ENCODE measurements at regions not wholly inside any gene's neighbourhood (a gene's known extent, or its start where the extent isn't known, plus 50 kb on each side); places are given as distances from the start of the nearest gene placed in this dataset.

DNA sequence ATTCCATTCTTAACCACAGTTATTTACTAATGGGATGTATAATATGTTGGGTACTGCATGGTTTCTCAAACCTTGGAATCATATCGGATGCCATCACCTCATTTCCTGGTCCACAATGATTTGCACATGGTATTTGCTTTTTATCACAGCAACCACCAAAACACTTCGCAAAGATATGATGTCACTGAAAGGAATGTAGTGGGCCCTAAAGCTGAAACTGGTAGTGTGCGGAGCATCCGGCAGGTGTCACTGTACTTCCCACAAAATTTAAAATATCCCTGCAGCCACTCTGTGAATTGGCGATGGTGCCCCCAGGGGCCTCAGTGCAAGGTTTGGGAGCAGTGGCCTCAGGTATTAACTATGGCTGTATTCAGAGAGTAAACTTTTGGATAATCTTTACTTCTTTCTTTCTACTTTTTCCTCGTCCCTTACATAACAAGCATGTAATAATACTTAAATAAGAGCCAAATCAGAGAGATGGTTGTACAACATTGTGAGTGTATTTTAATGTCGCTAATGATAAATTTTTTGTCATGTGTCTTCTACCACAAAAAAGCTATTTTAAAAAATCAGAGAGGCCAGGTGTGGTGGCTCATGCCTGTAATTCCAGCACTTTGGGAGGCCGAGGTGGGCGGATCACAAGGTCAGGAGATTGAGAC, 66.2 kb downstream of the FAM241B start:
- H3K4me3 ChIP-seq (ENCODE audit: low read length in 2 of 2), result no peak overlapping the region
- no peaks in the 10 kb centered on the region for H3K4me1 ChIP-seq (ENCODE audit: control insufficient read depth in 2 of 2, insufficient read depth in 2 of 2, low read length in 2 of 2)
- DNase-seq (ENCODE audit: low read depth in 6 of 9, low spot score in 9 of 9), result peak in 3 of 9 donors; percentile 12 to 22 (median 14)
- WGBS, result 71% methylated on average over 9 of the region's 9 CpGs
- H3K9me3 ChIP-seq (ENCODE audit: control insufficient read depth in 2 of 2, insufficient read depth in 1 of 2, low read length in 1 of 2), result no peaks in the 10 kb centered on the region
- H3K27me3 ChIP-seq (ENCODE audit: control insufficient read depth in 2 of 2, insufficient read depth in 1 of 2, low read length in 1 of 2), result no peaks in the 10 kb centered on the region
- no peak overlapping the region for H3K27ac ChIP-seq (ENCODE audit: low read depth in 1 of 2, low read length in 1 of 2)
- H3K36me3 ChIP-seq (ENCODE audit: control insufficient read depth in 2 of 2, insufficient read depth in 2 of 2, low read length in 1 of 2), result no peaks in the 10 kb centered on the region

DNA sequence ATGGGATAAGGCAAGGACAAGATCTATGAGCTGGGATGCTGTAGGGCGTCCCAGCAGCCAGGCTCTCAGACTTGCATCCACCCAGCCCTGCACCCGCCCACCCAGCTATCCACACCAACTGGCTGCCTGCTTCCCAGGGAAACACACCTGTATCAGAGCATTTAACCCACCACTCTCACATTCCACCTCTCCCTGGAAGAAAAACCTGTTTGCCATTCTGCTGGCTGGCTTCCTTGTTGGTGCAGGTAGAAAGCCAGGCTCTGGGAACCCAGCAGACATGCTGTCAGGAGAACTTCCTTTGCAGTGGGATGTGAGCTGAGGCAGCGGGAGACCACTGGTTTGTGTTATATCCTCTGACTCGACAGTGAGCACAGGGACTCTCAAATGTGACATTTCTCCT, 67.0 kb downstream of the FAM241B start:
- Histone ChIP-seq H3K27ac (ENCODE audit: low read depth in 1 of 2, low read length in 1 of 2) (no peak overlapping the region), H3K4me1 (ENCODE audit: control insufficient read depth in 2 of 2, insufficient read depth in 2 of 2, low read length in 2 of 2) (no peaks in the 10 kb centered on the region), H3K27me3 (ENCODE audit: control insufficient read depth in 2 of 2, insufficient read depth in 1 of 2, low read length in 1 of 2) (no peaks in the 10 kb centered on the region), H3K9me3 (ENCODE audit: control insufficient read depth in 2 of 2, insufficient read depth in 1 of 2, low read length in 1 of 2) (no peaks in the 10 kb centered on the region), H3K36me3 (ENCODE audit: control insufficient read depth in 2 of 2, insufficient read depth in 2 of 2, low read length in 1 of 2) (no peaks in the 10 kb centered on the region), H3K4me3 (ENCODE audit: low read length in 2 of 2) (no peak overlapping the region)
- WGBS, result 64% methylated on average over 4 of the region's 4 CpGs
- no peak for DNase-seq (ENCODE audit: low read depth in 6 of 9, low spot score in 9 of 9)

DNA sequence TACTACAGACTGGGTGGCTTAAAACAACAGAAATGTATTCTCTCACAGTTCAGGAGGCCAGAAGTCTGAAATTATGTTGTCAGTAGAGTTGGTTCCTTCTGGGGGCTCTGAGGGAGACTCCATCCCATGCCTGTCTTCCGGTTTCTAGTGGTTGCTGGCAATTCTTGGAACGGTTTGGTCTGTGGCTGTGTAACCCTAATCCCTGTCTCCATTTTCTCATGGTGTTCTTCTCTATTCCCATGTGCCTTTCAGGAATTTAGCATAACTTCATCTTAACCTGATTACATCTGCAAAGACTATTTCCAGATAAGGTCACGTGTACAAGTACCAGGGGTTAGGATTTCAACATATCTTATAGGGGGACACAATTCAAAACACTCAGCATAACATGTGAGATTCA, 73.2 kb downstream of the FAM241B start:
- Histone ChIP-seq H3K4me1 (ENCODE audit: control insufficient read depth in 2 of 2, insufficient read depth in 2 of 2, low read length in 2 of 2) (no peaks in the 10 kb centered on the region), H3K4me3 (ENCODE audit: low read length in 2 of 2) (no peak overlapping the region), H3K36me3 (ENCODE audit: control insufficient read depth in 2 of 2, insufficient read depth in 2 of 2, low read length in 1 of 2) (no peaks in the 10 kb centered on the region), H3K27me3 (ENCODE audit: control insufficient read depth in 2 of 2, insufficient read depth in 1 of 2, low read length in 1 of 2) (no peaks in the 10 kb centered on the region), H3K27ac (ENCODE audit: low read depth in 1 of 2, low read length in 1 of 2) (no peak overlapping the region), H3K9me3 (ENCODE audit: control insufficient read depth in 2 of 2, insufficient read depth in 1 of 2, low read length in 1 of 2) (no peaks in the 10 kb centered on the region)
- DNase-seq (ENCODE audit: low read depth in 6 of 9, low spot score in 9 of 9), result no peak
- WGBS, result 63% methylated on average over 3 of the region's 3 CpGs

DNA sequence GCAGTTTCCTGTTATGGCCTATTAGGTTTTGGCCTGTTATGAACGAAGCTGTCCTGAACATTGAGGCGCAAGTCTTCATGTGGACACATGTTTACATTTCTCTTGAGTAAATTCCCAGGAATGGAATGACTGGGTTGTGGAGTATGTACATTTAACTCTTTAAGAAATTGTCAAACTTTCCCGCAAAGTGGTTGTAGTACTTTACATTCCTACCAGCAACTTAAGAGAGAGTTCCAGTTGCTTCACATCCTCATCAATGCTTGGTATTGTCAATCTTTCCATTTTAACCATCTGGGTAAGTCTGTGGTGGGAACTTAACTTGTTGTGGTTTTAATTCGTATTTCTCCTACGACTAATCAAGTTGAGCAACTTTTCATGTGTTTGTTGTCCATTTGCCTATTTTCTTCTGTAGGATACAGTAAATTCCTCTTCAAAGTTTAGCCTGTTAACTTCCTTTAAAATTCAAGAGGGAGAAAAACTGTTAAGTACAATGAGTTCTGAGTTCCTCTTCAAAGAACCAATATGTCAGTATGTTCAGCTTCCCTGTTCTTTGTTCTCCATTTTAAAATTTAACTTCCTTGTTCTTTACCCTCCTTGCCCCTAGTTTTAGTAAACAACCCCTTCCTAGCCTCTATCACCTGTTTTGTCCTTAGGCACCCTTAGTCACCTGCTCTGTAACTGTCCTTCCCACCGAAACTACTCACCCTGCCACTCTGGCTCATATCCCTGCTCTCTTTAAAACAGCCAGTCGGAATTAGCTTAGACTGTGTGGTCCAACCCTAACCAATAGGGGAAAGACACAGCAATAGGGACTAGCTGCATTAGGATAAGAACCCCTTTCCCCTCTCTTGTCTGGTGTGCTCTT, 74.0 kb downstream of the FAM241B start:
- Histone ChIP-seq H3K4me3 (ENCODE audit: low read length in 2 of 2) (no peak overlapping the region), H3K27me3 (ENCODE audit: control insufficient read depth in 2 of 2, insufficient read depth in 1 of 2, low read length in 1 of 2) (no peaks in the 10 kb centered on the region), H3K4me1 (ENCODE audit: control insufficient read depth in 2 of 2, insufficient read depth in 2 of 2, low read length in 2 of 2) (no peaks in the 10 kb centered on the region), H3K36me3 (ENCODE audit: control insufficient read depth in 2 of 2, insufficient read depth in 2 of 2, low read length in 1 of 2) (no peaks in the 10 kb centered on the region), H3K27ac (ENCODE audit: low read depth in 1 of 2, low read length in 1 of 2) (no peak overlapping the region), H3K9me3 (ENCODE audit: control insufficient read depth in 2 of 2, insufficient read depth in 1 of 2, low read length in 1 of 2) (no peaks in the 10 kb centered on the region)
- DNase-seq (ENCODE audit: low read depth in 6 of 9, low spot score in 9 of 9), result no peak
- WGBS, result 75% methylated on average over 7 of the region's 7 CpGs

DNA sequence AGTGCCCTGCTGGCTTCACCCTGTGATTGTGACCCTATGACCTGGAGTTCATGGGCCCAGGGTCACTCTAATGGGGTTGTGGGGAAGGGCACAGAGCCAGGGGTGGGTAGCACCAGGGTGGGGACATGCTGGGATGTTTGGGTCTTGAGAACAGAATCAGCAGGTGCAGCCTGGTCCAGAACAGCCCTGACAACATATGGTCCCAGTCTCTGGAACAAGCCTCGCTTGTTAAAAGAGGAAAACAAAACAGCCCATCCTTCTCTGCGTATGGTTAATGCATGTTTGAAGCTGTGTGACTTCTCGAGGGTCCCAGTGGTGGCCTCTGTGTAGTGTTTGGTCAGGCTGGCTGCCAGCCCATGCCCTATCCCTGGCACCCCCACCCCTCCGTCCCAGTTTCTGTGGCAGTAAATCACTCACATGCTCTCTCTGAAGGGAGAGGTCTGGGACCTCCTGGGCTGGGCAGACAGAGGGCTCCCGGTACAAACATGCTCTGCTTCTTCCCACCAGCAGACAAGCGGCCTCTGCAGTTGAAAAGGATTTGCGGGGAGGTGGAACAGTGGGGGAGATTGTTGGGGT, 79.4 kb downstream of the FAM241B start:
- Histone ChIP-seq H3K9me3 (ENCODE audit: control insufficient read depth in 2 of 2, insufficient read depth in 1 of 2, low read length in 1 of 2) (no peaks in the 10 kb centered on the region), H3K36me3 (ENCODE audit: control insufficient read depth in 2 of 2, insufficient read depth in 2 of 2, low read length in 1 of 2) (no peaks in the 10 kb centered on the region), H3K4me3 (ENCODE audit: low read length in 2 of 2) (no peak overlapping the region), H3K27me3 (ENCODE audit: control insufficient read depth in 2 of 2, insufficient read depth in 1 of 2, low read length in 1 of 2) (peaks cover 0 to 6% of the 10 kb centered on the region in 2 donors), H3K4me1 (ENCODE audit: control insufficient read depth in 2 of 2, insufficient read depth in 2 of 2, low read length in 2 of 2) (no peaks in the 10 kb centered on the region), H3K27ac (ENCODE audit: low read depth in 1 of 2, low read length in 1 of 2) (no peak overlapping the region)
- WGBS, result 94% methylated on average over 7 of the region's 7 CpGs
- DNase-seq (ENCODE audit: low read depth in 6 of 9, low spot score in 9 of 9), result no peak

DNA sequence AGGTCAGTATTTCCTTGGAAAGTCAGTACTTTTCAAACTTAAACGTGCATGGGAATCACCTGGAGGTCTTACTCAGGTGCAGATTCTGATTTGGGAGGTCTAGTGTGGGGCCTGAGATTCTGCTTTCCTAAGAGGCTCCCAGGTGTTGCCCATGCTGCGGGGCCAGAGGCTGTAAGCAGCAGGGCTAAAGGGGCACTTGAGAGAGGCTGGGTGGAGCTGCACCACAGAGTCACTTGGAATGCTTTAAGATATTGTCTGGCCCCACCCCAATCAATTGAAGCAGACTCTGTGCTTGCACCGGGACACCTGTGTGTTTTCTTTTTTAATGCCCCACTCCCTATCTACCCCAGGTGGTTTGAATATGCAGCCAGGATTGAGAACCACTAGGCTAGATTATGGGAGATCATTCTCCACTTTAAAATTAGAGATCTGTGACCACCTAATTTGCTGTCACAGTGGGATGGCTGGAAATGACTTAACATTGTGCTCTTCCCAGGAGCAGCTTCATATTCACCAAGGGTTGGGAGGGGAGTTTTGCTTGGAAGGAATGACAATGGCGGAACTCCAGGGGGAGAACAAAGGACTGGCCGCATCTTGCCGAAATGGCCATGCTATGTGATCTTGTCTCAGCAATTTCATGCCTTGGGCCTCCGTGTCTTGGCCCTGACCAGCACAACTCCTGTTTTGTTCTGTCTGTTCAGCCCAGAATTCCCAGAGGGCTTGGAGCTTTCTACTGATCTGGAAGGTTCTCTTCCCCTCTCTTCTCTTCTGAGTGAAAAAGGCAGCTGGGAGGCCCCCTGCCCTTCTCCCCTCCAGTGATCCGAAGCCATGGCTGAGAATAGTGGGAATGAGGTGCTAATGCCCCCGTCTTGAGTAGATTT, 80.2 kb downstream of the FAM241B start:
- no peak overlapping the region for H3K4me3 ChIP-seq (ENCODE audit: low read length in 2 of 2)
- H3K27ac ChIP-seq (ENCODE audit: low read depth in 1 of 2, low read length in 1 of 2), result no peak overlapping the region
- H3K4me1 ChIP-seq (ENCODE audit: control insufficient read depth in 2 of 2, insufficient read depth in 2 of 2, low read length in 2 of 2), result no peaks in the 10 kb centered on the region
- H3K36me3 ChIP-seq (ENCODE audit: control insufficient read depth in 2 of 2, insufficient read depth in 2 of 2, low read length in 1 of 2), result no peaks in the 10 kb centered on the region
- no peaks in the 10 kb centered on the region for H3K9me3 ChIP-seq (ENCODE audit: control insufficient read depth in 2 of 2, insufficient read depth in 1 of 2, low read length in 1 of 2)
- peaks cover 0 to 6% of the 10 kb centered on the region in 2 donors for H3K27me3 ChIP-seq (ENCODE audit: control insufficient read depth in 2 of 2, insufficient read depth in 1 of 2, low read length in 1 of 2)
- DNase-seq (ENCODE audit: low read depth in 6 of 9, low spot score in 9 of 9), result no peak
- WGBS, result 92% methylated on average over 9 of the region's 9 CpGs

DNA sequence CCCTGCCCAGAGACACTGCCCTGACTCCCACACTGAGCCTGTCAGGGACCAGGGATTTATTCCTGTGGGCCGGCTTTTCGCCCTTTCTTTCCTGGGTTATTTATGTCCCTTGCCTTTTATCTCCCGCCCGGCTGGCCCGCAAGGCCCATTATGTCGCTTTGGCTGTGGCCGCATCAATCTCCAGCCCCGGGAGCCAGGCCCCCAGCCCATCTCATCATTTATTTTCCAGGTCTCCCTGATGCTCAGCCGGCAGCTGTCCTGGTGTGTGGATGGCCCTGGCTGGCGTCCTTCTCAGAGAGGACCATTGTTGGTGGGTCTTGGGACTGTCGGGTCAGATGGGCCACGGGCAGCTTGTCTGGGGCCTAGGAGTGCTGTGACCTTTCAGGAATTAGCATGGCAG, 82.3 kb downstream of the FAM241B start:
- Histone ChIP-seq H3K9me3 (ENCODE audit: control insufficient read depth in 2 of 2, insufficient read depth in 1 of 2, low read length in 1 of 2) (peaks cover 0 to 4% of the 10 kb centered on the region in 2 donors), H3K27me3 (ENCODE audit: control insufficient read depth in 2 of 2, insufficient read depth in 1 of 2, low read length in 1 of 2) (peaks cover 0 to 14% of the 10 kb centered on the region in 2 donors), H3K27ac (ENCODE audit: low read depth in 1 of 2, low read length in 1 of 2) (no peak overlapping the region), H3K4me3 (ENCODE audit: low read length in 2 of 2) (no peak overlapping the region), H3K36me3 (ENCODE audit: control insufficient read depth in 2 of 2, insufficient read depth in 2 of 2, low read length in 1 of 2) (no peaks in the 10 kb centered on the region), H3K4me1 (ENCODE audit: control insufficient read depth in 2 of 2, insufficient read depth in 2 of 2, low read length in 2 of 2) (no peaks in the 10 kb centered on the region)
- 91% methylated on average over 12 of the region's 12 CpGs for WGBS
- no peak for DNase-seq (ENCODE audit: low read depth in 6 of 9, low spot score in 9 of 9)

DNA sequence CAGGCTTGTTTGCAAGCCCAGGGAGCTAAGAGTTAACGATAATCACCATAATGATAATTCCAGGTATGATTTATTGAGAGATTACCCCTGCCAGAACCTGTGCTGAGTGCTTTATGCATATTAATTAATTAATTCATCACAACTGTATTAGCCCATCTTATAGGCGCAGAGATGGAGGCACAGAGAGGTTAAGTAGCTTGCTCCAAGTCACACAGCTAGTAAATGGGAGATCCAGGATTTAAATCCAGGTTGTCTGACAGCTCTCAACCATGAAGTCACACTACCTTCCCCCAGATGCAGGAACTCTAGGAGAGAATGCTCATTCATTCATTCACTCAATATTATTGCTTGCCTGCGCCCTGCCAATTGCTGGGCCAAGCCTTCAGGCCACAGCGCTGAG, 84.5 kb downstream of the FAM241B start:
- Histone ChIP-seq H3K4me3 (ENCODE audit: low read length in 2 of 2) (no peak overlapping the region), H3K4me1 (ENCODE audit: control insufficient read depth in 2 of 2, insufficient read depth in 2 of 2, low read length in 2 of 2) (no peaks in the 10 kb centered on the region), H3K27ac (ENCODE audit: low read depth in 1 of 2, low read length in 1 of 2) (no peak overlapping the region), H3K27me3 (ENCODE audit: control insufficient read depth in 2 of 2, insufficient read depth in 1 of 2, low read length in 1 of 2) (peaks cover 0 to 14% of the 10 kb centered on the region in 2 donors), H3K9me3 (ENCODE audit: control insufficient read depth in 2 of 2, insufficient read depth in 1 of 2, low read length in 1 of 2) (peaks cover 0 to 4% of the 10 kb centered on the region in 2 donors), H3K36me3 (ENCODE audit: control insufficient read depth in 2 of 2, insufficient read depth in 2 of 2, low read length in 1 of 2) (no peaks in the 10 kb centered on the region)
- 95% methylated on average over 4 of the region's 4 CpGs for WGBS
- no peak for DNase-seq (ENCODE audit: low read depth in 6 of 9, low spot score in 9 of 9)
